HG02610 (cell line): ENCODE measurements at regions not wholly inside any gene's neighbourhood (a gene's known extent, or its start where the extent isn't known, plus 50 kb on each side); places are given as distances from the start of the nearest gene placed in this dataset.

ENCODE experiments used
- ATAC-seq: cut with Tn5 transposase; IDR thresholded peaks from one replicate; pipeline ENCODE4 v1.9.1; 2021; ENCODE audit warnings: mild to moderate bottlenecking, moderate library complexity; ENCODE audit not compliant: unreplicated experiment

- no peak for ATAC-seq
These were observed 177.8 kb upstream of the PLPP4 start for GRCh38 chr10:120279196-120279595.

DNA sequence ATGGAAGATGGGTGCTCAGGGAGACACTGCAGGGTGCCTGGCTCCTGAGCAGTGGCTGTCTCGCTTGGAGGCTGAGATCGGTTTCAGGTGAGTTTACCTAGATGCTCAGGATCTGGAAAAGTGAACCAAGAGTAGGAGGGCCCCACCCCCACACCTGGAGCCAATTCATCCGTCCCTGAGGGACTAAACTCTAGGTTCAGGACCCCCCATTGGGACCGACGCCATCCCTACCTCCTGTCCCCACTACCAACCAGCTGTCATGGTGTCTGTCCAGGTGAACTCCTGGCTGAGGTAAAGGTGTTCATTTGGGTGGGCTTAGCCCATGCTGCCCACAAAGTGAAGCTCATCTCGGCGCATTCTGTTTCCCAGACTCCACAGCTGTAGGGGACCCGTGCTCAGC, 174.6 kb upstream of the PLPP4 start:
- ATAC-seq = no peak

- ATAC-seq = no peak
These were observed 174.1 kb upstream of the PLPP4 start for GRCh38 chr10:120282846-120283492.

DNA sequence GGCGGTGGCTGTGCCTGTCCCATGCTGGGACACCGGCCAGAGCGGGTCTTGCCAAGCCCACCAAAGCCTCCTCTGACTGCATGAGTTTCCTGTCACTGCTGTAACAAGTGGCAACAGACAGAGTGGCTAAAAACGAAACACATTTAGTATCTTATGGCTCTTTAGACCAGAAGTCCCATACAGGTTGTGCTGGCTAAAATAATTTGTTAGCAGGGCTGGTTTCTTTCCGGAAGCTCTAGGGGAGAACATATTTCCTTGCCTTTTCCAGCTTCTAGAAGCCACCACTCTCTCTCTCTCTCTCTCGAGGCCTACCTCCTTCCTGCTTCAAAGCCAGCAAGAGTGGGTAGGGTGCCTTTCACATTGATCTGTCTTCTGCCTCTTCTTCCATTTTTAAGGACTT, 171.6 kb upstream of the PLPP4 start:
- ATAC-seq = no peak

DNA sequence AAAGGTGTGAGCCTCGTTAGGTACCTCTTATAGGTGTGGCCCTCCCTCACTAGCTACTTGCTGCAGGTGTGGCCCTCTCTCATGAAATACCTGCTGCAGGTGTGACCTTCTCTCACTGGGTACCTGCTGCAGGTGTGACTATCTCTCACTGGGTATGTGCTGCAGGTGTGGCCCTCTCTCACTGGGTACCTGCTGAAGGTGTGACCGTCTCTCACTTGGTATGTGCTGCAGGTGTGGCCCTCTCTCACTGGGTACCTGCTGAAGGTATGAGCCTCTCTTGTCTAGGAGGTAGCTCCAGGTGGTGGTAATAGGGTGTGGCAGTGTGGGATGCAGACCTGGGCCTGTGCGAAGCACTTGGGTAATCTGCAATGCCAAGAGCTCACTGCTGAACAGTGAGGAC, 170.7 kb upstream of the PLPP4 start:
- no peak for ATAC-seq

- no peak for ATAC-seq
These were observed 156.5 kb upstream of the PLPP4 start for GRCh38 chr10:120300513-120300912.

GRCh38 chr10:120308589-120308988, 148.4 kb upstream of the PLPP4 start:
- no peak for ATAC-seq

DNA sequence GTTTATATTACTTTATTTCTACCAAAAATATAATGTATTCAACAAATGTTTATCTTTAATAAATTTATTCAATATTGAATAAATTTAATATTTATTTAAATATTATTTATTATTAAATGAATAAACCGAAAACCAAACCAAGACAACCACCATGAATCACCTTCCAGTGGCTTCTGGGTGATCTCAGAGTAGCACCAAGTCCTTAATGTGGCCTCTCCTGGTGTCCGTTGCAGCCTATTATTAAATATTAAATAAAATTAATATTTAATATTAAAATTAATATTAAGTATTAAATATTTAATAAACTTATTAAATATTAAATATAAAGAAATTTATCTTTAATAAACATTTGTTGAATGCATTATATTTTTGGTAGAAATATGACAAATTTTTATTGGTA, 143.3 kb upstream of the PLPP4 start:
- ATAC-seq = no peak

GRCh38 chr10:120314442-120314841, 142.6 kb upstream of the PLPP4 start:
- ATAC-seq = no peak

- ATAC-seq = no peak
These were observed 138.2 kb upstream of the PLPP4 start for GRCh38 chr10:120318862-120319261.

GRCh38 chr10:120327675-120328074, 129.4 kb upstream of the PLPP4 start:
- ATAC-seq = no peak

DNA sequence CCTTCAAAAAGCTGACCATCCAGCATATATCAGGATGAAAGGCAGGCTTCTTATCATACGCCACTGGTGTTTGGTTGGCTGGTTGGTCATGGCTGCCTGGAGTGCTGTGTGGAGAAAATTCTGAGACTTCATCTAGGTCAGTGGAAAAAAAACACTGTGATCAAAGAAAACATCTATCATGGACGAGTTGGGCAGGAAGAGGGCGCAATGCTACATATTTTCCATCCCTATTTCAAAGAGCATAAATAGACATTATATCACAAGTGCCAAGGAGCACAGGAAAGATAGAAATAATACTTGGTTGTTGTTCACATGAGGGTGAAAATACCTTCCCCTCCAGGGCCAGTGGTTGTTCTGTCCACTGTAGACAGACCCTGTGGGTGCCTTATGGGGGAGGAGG, 128.4 kb upstream of the PLPP4 start:
- no peak for ATAC-seq

DNA sequence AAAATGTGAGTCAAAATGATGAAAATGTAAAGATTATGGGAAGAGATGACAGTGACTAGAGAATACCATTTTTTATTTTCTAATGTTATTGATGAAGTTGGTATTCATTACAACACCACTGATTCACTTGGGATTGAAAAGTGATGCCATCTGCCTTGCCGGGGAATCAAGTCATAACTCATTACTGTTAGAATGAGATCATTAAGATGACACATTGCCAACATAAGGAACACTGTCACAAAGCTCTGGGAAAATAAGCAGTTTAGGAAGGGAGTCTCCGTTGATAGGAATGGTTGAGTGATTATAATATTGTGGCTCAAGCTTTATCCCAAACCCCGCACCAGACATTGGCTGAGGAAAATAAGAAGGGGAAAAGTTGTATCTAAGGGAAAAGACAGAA, 121.5 kb upstream of the PLPP4 start:
- no peak for ATAC-seq

- no peak for ATAC-seq
These were observed 120.6 kb upstream of the PLPP4 start for GRCh38 chr10:120336306-120336910.

- no peak for ATAC-seq
These were observed 120.0 kb upstream of the PLPP4 start for GRCh38 chr10:120336911-120337540.

- ATAC-seq = no peak
These were observed 114.8 kb upstream of the PLPP4 start for GRCh38 chr10:120342115-120342714.

DNA sequence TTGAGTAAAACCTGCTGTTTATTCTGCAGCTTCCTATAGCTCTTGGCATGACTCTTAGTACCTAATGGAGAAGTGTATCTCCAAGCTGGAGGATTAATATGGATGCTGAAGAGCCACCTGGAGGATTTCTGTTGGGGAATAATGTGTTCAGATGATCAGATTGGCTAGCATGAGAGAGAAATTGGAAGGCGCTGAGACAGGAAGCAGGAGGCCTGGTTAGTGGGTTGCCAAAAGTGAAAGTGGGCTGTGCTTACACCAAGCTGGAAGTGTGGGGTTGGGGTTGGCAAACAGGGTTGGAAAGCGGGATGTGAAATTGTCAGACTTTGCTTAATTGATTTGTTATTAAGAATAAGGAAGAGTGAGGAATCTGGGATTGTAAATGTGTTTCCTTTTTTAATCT, 111.8 kb upstream of the PLPP4 start:
- ATAC-seq = no peak

GRCh38 chr10:120347644-120348043, 109.4 kb upstream of the PLPP4 start:
- no peak for ATAC-seq

DNA sequence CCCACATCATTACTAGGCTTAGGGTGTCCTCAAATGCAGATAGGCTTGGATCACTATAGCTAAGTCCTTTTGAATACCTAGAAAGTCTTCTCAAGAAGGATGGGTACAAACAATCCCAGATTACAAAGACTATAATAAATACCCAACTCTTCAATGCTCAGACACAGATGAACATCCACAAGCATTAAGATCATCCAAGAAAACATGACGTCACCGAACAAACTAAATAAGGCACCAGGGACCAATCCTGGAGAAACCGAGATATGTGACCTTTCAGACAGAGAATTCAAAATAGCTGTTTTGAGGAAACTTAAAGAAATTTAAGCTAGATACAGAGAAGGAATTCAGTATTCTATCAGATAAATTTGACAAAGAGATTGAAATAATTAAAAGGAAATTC, 108.0 kb upstream of the PLPP4 start:
- ATAC-seq = no peak

- ATAC-seq = no peak
These were observed 101.6 kb upstream of the PLPP4 start for GRCh38 chr10:120355425-120355824.

DNA sequence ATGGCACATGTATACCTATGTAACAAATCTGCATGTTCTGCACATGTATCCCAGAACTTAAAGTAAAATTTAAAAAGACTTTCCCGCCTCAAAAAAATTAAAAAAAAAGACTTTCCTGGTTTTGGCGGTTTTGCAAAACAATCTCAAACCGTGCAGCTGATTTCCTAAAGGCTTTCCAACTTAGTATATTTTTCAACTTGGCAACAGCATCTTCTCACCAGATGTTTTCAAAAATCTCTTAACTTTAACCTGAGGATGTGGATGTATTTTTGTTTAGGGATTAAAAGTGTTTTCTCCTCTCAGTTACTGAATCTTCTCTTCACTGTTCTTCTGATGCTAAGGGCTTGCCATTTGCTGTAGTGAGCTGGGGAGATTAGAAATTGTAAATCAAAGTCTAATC, 96.5 kb upstream of the PLPP4 start:
- no peak for ATAC-seq

- no peak for ATAC-seq
These were observed 91.2 kb upstream of the PLPP4 start for GRCh38 chr10:120365872-120366271.
